DMS53 treated with DMSO at 0.1 percent for 48 hours (cell line): ENCODE measurements at regions not wholly inside any gene's neighbourhood (a gene's known extent, or its start where the extent isn't known, plus 50 kb on each side); places are given as distances from the start of the nearest gene placed in this dataset.

Experiments
- DNase-seq: peaks from one replicate; lab custom pipeline; 2025; ENCODE audit not compliant: unreplicated experiment; lab: John Stamatoyannopoulos, UW

GRCh38 chr18:41758534-41758933, 196.5 kb upstream of the PIK3C3 start:
- no peak for DNase-seq

- no peak for DNase-seq
These were observed 198.9 kb upstream of the PIK3C3 start for GRCh38 chr18:41756141-41756540.

- DNase-seq, result no peak
These were observed 200.7 kb upstream of the PIK3C3 start for GRCh38 chr18:41754332-41754731.

- no peak for DNase-seq
These were observed 201.2 kb upstream of the PIK3C3 start for GRCh38 chr18:41753826-41754225.

- DNase-seq, result no peak
These were observed 202.2 kb upstream of the PIK3C3 start for GRCh38 chr18:41752826-41753225.

- no peak for DNase-seq
These were observed 203.4 kb upstream of the PIK3C3 start for GRCh38 chr18:41751652-41752051.

- DNase-seq, result no peak
These were observed 203.9 kb upstream of the PIK3C3 start for GRCh38 chr18:41751161-41751560.

GRCh38 chr18:41747723-41748242, 207.3 kb upstream of the PIK3C3 start:
- DNase-seq, result no peak

- peak; percentile 71 for DNase-seq
These were observed 209.6 kb upstream of the PIK3C3 start for GRCh38 chr18:41745166-41746049.

GRCh38 chr18:41744421-41745030, 210.5 kb upstream of the PIK3C3 start:
- DNase-seq, result peak; percentile 30

GRCh38 chr18:41737218-41737617, 217.8 kb upstream of the PIK3C3 start:
- no peak for DNase-seq

GRCh38 chr18:41734917-41735316, 220.1 kb upstream of the PIK3C3 start:
- DNase-seq, result no peak

GRCh38 chr18:41732356-41732755, 222.7 kb upstream of the PIK3C3 start:
- no peak for DNase-seq

- peak; percentile 14 for DNase-seq
These were observed 223.2 kb upstream of the PIK3C3 start for GRCh38 chr18:41731884-41732283.

GRCh38 chr18:41724195-41724594, 230.8 kb upstream of the PIK3C3 start:
- DNase-seq, result no peak

GRCh38 chr18:41721103-41721790, 233.8 kb upstream of the PIK3C3 start:
- DNase-seq, result no peak

- DNase-seq, result no peak
These were observed 234.8 kb upstream of the PIK3C3 start for GRCh38 chr18:41720226-41720625.

GRCh38 chr18:41719808-41720207, 235.2 kb upstream of the PIK3C3 start:
- DNase-seq, result no peak

GRCh38 chr18:41714872-41715271, 240.2 kb upstream of the PIK3C3 start:
- DNase-seq, result peak; percentile 34

GRCh38 chr18:41713969-41714825, 240.8 kb upstream of the PIK3C3 start:
- DNase-seq, result no peak

- DNase-seq, result no peak
These were observed 248.7 kb upstream of the PIK3C3 start for GRCh38 chr18:41706301-41706700.
